ENCODE measurements at regions not wholly inside any gene's neighbourhood (a gene's known extent, or its start where the extent isn't known, plus 50 kb on each side); places are given as distances from the start of the nearest gene placed in this dataset.

DNA sequence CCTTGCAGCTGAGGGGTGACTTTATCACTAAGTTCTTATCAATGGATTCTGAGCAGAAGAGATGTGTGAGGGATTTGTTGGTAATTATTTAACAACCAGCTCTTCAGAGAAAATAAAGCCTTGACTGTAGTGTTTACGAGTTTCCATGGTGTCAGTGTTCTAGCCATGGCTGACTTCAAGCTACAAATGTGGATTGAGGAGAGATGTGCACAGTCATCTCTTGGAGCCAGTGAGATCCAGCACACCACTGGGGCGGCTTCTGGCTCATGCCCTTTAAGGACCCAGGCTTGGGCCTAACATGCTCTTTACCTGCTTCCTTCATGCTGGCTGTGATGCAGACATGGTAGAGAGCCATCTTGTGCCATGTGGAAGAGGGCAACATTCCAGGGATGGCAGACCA lies 145.6 kb upstream of the MRPS22 start:
- H2BK120ac ChIP-seq (ENCODE audit: low read depth, low read length, poor library complexity, severe bottlenecking) = no peak overlapping the region
- no peaks in the 10 kb centered on the region for H3K4me1 ChIP-seq (ENCODE audit: insufficient read depth, low read length)
- no peak overlapping the region for H3K4me2 ChIP-seq (ENCODE audit: insufficient read depth, insufficient read length, low read length)
- H3K4ac ChIP-seq (ENCODE audit: low read depth, low read length) = no peak overlapping the region
- peaks cover 14% of the 10 kb centered on the region for H3K9me3 ChIP-seq (ENCODE audit: control insufficient read depth, low read depth, low read length)
- H2BK5ac ChIP-seq (ENCODE audit: insufficient read length, low read length) = no peak overlapping the region
- no peak overlapping the region for H3K14ac ChIP-seq (ENCODE audit: insufficient read depth, low read length)
- H3K56ac ChIP-seq (ENCODE audit: insufficient read length, low read depth, low read length) = no peak overlapping the region
- H4K20me1 ChIP-seq (ENCODE audit: control insufficient read depth, insufficient read depth, insufficient read length) = no peaks in the 10 kb centered on the region
- no CpG with 5 or more reads among the region's 2 CpGs for WGBS (ENCODE audit: extremely low coverage, insufficient read length, low lambda C conversion rate)
- no peak overlapping the region for H2BK15ac ChIP-seq (ENCODE audit: low read depth, low read length)
- no peak overlapping the region for H4K91ac ChIP-seq (ENCODE audit: insufficient read length, low read depth, low read length)
- Mint-ChIP-seq H3K4me1 (peaks cover 2 to 3% of the 10 kb centered on the region in 2 experiments), H3K27ac (no peak overlapping the region), H3K27me3 (ENCODE audit: low read depth) (peaks cover 19% of the 10 kb centered on the region), H3K9me3 (peaks cover 39 to 44% of the 10 kb centered on the region in 2 experiments), H3K4me3 (no peak overlapping the region), H3K36me3 (ENCODE audit: insufficient read depth in 1 of 3, low read depth in 3 of 3) (peaks cover 5 to 12% (median 11%) of the 10 kb centered on the region in 3 experiments)
- H3T11ph ChIP-seq (ENCODE audit: low read length) = no peak overlapping the region
- no peaks in the 10 kb centered on the region; the same call in 1 of the 2 replicates for H3K27me3 ChIP-seq (ENCODE audit: insufficient read depth, low read length)
- H3K9ac ChIP-seq (ENCODE audit: extremely low read depth, insufficient read length, low read length) = no peak overlapping the region
- no peak overlapping the region for H4K8ac ChIP-seq (replicated peaks; ENCODE audit: insufficient read length, low read depth, low read length)
- DNase-seq = no peak
- H3K18ac ChIP-seq (ENCODE audit: insufficient read length, low read depth, low read length) = no peak overlapping the region
- H4K5ac ChIP-seq (ENCODE audit: insufficient read length, low read depth, low read length) = no peak overlapping the region
- H3K79me2 ChIP-seq (ENCODE audit: insufficient read depth, low read length) = no peaks in the 10 kb centered on the region
- no peaks in the 10 kb centered on the region for H3K23me2 ChIP-seq (ENCODE audit: insufficient read length, low read depth, low read length, poor library complexity, severe bottlenecking)
- no peak overlapping the region for H3K27ac ChIP-seq (ENCODE audit: insufficient read length, low read depth, low read length)
- H3K23ac ChIP-seq (ENCODE audit: insufficient read length, low read depth, low read length) = no peak overlapping the region
- H3K79me1 ChIP-seq (ENCODE audit: insufficient read depth, low read depth, low read length, poor library complexity, severe bottlenecking) = no peaks in the 10 kb centered on the region
- no peak overlapping the region for H2AK5ac ChIP-seq (ENCODE audit: insufficient read length, low read length)
- no peak overlapping the region for H2AFZ ChIP-seq (ENCODE audit: low read length)
- H2BK20ac ChIP-seq (ENCODE audit: low read depth, low read length, poor library complexity, severe bottlenecking) = no peak overlapping the region
- TF ChIP-seq CTCF (conservative IDR thresholded peaks at IDR 0.05) = no peak
- H2BK12ac ChIP-seq (ENCODE audit: insufficient read length, low read depth, low read length) = no peak overlapping the region
